ENCODE measurements at regions not wholly inside any gene's neighbourhood (a gene's known extent, or its start where the extent isn't known, plus 50 kb on each side); places are given as distances from the start of the nearest gene placed in this dataset.
"Not testable (repeated sequence)": the region's sequence is repeated elsewhere in the genome, so short reads cannot be mapped to it uniquely, and the experiment has no call there.

- intact Hi-C loops (cut with DNase I) = no loop called here
- no peak for DNase-seq (ENCODE audit: low spot score in 2 of 2)
Measured at GRCh38 chr18:1020731-1021344, 116.2 kb downstream of the ADCYAP1 start.

GRCh38 chr18:1026930-1027329 is 122.3 kb downstream of the ADCYAP1 start:
- H3K27me3 ChIP-seq = no peaks in the 10 kb centered on the region
- TF ChIP-seq CTCF (IDR thresholded peaks at IDR 0.05) = no peak
- H3K36me3 ChIP-seq = no peaks in the 10 kb centered on the region
- intact Hi-C loops (cut with DNase I) = no loop called here
- H3K27ac ChIP-seq = no peak overlapping the region
- DNase-seq (ENCODE audit: low spot score in 2 of 2) = no peak
- no peak overlapping the region for H3K4me3 ChIP-seq
- no peaks in the 10 kb centered on the region for H3K4me1 ChIP-seq
- H3K9me3 ChIP-seq = no peaks in the 10 kb centered on the region

More at GRCh38 chr18:1020731-1021344, 116.2 kb downstream of the ADCYAP1 start:
- no peak overlapping the region for H3K27ac ChIP-seq
- H3K9me3 ChIP-seq = no peaks in the 10 kb centered on the region
- peaks cover 0 to 24% of the 10 kb centered on the region in 2 donors for H3K4me1 ChIP-seq
- H3K36me3 ChIP-seq = no peaks in the 10 kb centered on the region
- no peak overlapping the region for H3K4me3 ChIP-seq
- TF ChIP-seq CTCF (IDR thresholded peaks at IDR 0.05) = no peak
- H3K27me3 ChIP-seq = no peaks in the 10 kb centered on the region

DNA sequence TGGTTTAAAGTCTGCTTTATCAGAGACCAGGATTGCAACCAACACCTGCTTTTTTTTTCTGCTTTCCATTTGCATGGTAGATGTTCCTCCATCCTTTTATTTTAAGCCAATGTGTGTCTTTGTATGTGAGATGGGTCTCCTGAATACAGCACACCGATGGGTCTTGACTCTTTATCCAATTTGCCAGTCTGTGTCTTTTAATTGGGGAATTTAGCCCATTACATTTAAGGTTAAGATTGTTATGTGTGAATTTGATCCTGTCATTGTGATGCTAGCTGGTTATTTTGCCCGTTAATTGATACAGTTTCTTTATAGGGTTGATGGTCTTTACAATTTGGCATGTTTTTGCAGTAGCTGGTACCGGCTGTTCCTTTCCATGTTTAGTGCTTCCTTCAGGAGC is 128.4 kb downstream of the ADCYAP1 start:
- H3K27ac ChIP-seq; intact Hi-C loops (cut with DNase I); H3K27me3 ChIP-seq; H3K4me3 ChIP-seq; DNase-seq (ENCODE audit: low spot score in 2 of 2); H3K9me3 ChIP-seq; H3K4me1 ChIP-seq; H3K36me3 ChIP-seq: not testable (repeated sequence)

GRCh38 chr18:1034971-1035370 is 130.3 kb downstream of the ADCYAP1 start:
- no peaks in the 10 kb centered on the region for H3K9me3 ChIP-seq

DNA sequence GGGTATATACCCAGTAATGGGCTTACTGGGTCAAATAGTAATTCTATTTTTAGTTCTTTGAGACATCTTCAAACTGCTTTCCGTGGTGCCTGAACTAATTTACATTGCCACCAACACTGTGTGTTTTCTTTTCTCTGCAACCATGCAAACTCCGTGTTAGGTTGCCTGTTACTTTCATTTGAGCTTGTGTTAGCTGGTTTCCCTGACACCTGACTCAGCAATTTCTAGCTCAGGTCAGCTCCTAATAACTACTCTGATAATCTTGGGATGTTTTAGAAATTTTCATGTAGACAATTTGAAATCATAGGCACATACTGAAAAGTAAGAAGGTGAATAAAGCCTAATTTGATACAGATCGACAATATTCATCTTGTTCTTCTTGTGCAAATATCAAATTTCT is 132.3 kb downstream of the ADCYAP1 start:
- Histone ChIP-seq H3K36me3 (no peaks in the 10 kb centered on the region), H3K4me3 (no peak overlapping the region), H3K27ac (no peak overlapping the region), H3K4me1 (no peaks in the 10 kb centered on the region), H3K27me3 (no peaks in the 10 kb centered on the region), H3K9me3 (no peaks in the 10 kb centered on the region)
- intact Hi-C loops (cut with DNase I) = no loop called here
- no peak for TF ChIP-seq CTCF (IDR thresholded peaks at IDR 0.05)
- DNase-seq (ENCODE audit: low spot score in 2 of 2) = no peak

More at GRCh38 chr18:1034971-1035370, 130.3 kb downstream of the ADCYAP1 start:
- Histone ChIP-seq H3K4me3 (no peak overlapping the region), H3K36me3 (no peaks in the 10 kb centered on the region), H3K4me1 (no peaks in the 10 kb centered on the region), H3K27ac (no peak overlapping the region), H3K27me3 (no peaks in the 10 kb centered on the region)
- intact Hi-C loops (cut with DNase I) = no loop called here
- DNase-seq (ENCODE audit: low spot score in 2 of 2) = no peak
- TF ChIP-seq CTCF (IDR thresholded peaks at IDR 0.05) = no peak

- H3K27ac ChIP-seq = no peak overlapping the region
Measured at GRCh38 chr18:1037776-1038175, 133.1 kb downstream of the ADCYAP1 start.

More at GRCh38 chr18:1037776-1038175, 133.1 kb downstream of the ADCYAP1 start:
- no peak for DNase-seq (ENCODE audit: low spot score in 2 of 2)
- H3K27me3 ChIP-seq = no peaks in the 10 kb centered on the region
- intact Hi-C loops (cut with DNase I) = no loop called here
- H3K36me3 ChIP-seq = no peaks in the 10 kb centered on the region
- no peaks in the 10 kb centered on the region for H3K4me1 ChIP-seq
- TF ChIP-seq CTCF (IDR thresholded peaks at IDR 0.05) = no peak
- no peaks in the 10 kb centered on the region for H3K9me3 ChIP-seq
- H3K4me3 ChIP-seq = no peak overlapping the region

Measured in ascending aorta (tissue), 2 donors.